ENCODE measurements at regions not wholly inside any gene's neighbourhood (a gene's known extent, or its start where the extent isn't known, plus 50 kb on each side); places are given as distances from the start of the nearest gene placed in this dataset.

- no peak for TF ChIP-seq CTCF (IDR thresholded peaks at IDR 0.05)
- no peak for TF ChIP-seq ZFX (IDR thresholded peaks at IDR 0.05; ENCODE audit: borderline replicate concordance)
- no peak overlapping the region for H3K27ac ChIP-seq
Measured at GRCh38 chr3:167883452-167883851, 147.9 kb downstream of the SERPINI1 start.

GRCh38 chr3:167882057-167882667, 146.6 kb downstream of the SERPINI1 start:
- TF ChIP-seq CTCF (IDR thresholded peaks at IDR 0.05) = peak; percentile 81
- TF ChIP-seq ZFX (IDR thresholded peaks at IDR 0.05; ENCODE audit: borderline replicate concordance) = no peak
- H3K27ac ChIP-seq = no peak overlapping the region

- no peak overlapping the region for H3K27ac ChIP-seq
Measured at GRCh38 chr3:167880183-167880582, 144.7 kb downstream of the SERPINI1 start.

GRCh38 chr3:167876620-167877281, 141.2 kb downstream of the SERPINI1 start:
- H3K27ac ChIP-seq = no peak overlapping the region
- TF ChIP-seq CTCF (IDR thresholded peaks at IDR 0.05) = no peak

More at GRCh38 chr3:167880183-167880582, 144.7 kb downstream of the SERPINI1 start:
- no peak for TF ChIP-seq CTCF (IDR thresholded peaks at IDR 0.05)
- no peak for TF ChIP-seq ZFX (IDR thresholded peaks at IDR 0.05; ENCODE audit: borderline replicate concordance)
